ENCODE measurements at regions not wholly inside any gene's neighbourhood (a gene's known extent, or its start where the extent isn't known, plus 50 kb on each side); places are given as distances from the start of the nearest gene placed in this dataset.
"Not testable (repeated sequence)": the region's sequence is repeated elsewhere in the genome, so short reads cannot be mapped to it uniquely, and the experiment has no call there.

- no peak for DNase-seq
- Histone ChIP-seq H3K9me3 (ENCODE audit: control insufficient read depth, low read length) (no peaks in the 10 kb centered on the region), H3K4me1 (ENCODE audit: control insufficient read depth, insufficient read depth, low read length) (no peaks in the 10 kb centered on the region), H3K27ac (ENCODE audit: low read length) (no peak overlapping the region), H3K27me3 (ENCODE audit: control insufficient read depth, insufficient read depth) (no peaks in the 10 kb centered on the region), H3K4me3 (ENCODE audit: low read length) (no peak overlapping the region)
- no peak for ATAC-seq
- WGBS: 78% methylated on average over 4 of the region's 4 CpGs
- intact Hi-C loops (cut with DNase I): no loop called here
Measured at GRCh38 chr15:93779341-93779740, 452.0 kb upstream of the MCTP2 start.

GRCh38 chr15:93771196-93772030 is 459.9 kb upstream of the MCTP2 start:
- Histone ChIP-seq H3K4me1 (ENCODE audit: control insufficient read depth, insufficient read depth, low read length) (no peaks in the 10 kb centered on the region), H3K9me3 (ENCODE audit: control insufficient read depth, low read length) (no peaks in the 10 kb centered on the region), H3K27me3 (ENCODE audit: control insufficient read depth, insufficient read depth) (no peaks in the 10 kb centered on the region), H3K4me3 (ENCODE audit: low read length) (no peak overlapping the region), H3K27ac (ENCODE audit: low read length) (no peak overlapping the region)
- intact Hi-C loops (cut with DNase I): no loop called here
- ATAC-seq (no peak), DNase-seq (no peak)
- 75% methylated on average over 4 of the region's 4 CpGs for WGBS

- H3K4me3 ChIP-seq (ENCODE audit: low read length): no peak overlapping the region
- H3K27me3 ChIP-seq (ENCODE audit: control insufficient read depth, insufficient read depth): no peaks in the 10 kb centered on the region
- H3K4me1 ChIP-seq (ENCODE audit: control insufficient read depth, insufficient read depth, low read length): no peaks in the 10 kb centered on the region
- H3K27ac ChIP-seq (ENCODE audit: low read length): no peak overlapping the region
- DNase-seq: no peak
- no peaks in the 10 kb centered on the region for H3K9me3 ChIP-seq (ENCODE audit: control insufficient read depth, low read length)
- WGBS: 34% methylated on average over 1 of the region's 1 CpG
- intact Hi-C loops (cut with DNase I): no loop called here
- ATAC-seq: no peak
Measured at GRCh38 chr15:93770788-93771187, 460.6 kb upstream of the MCTP2 start.

- intact Hi-C loops (cut with DNase I): no loop called here
- Histone ChIP-seq H3K9me3 (ENCODE audit: control insufficient read depth, low read length) (no peaks in the 10 kb centered on the region), H3K27ac (ENCODE audit: low read length) (no peak overlapping the region), H3K4me3 (ENCODE audit: low read length) (no peak overlapping the region), H3K27me3 (ENCODE audit: control insufficient read depth, insufficient read depth) (no peaks in the 10 kb centered on the region), H3K4me1 (ENCODE audit: control insufficient read depth, insufficient read depth, low read length) (no peaks in the 10 kb centered on the region)
- WGBS: 81% methylated on average over 3 of the region's 3 CpGs
- DNase-seq (no peak), ATAC-seq (no peak)
Measured at GRCh38 chr15:93762036-93762435, 469.3 kb upstream of the MCTP2 start.

- Histone ChIP-seq H3K4me1 (ENCODE audit: control insufficient read depth, insufficient read depth, low read length) (no peaks in the 10 kb centered on the region), H3K27me3 (ENCODE audit: control insufficient read depth, insufficient read depth) (no peaks in the 10 kb centered on the region), H3K9me3 (ENCODE audit: control insufficient read depth, low read length) (no peaks in the 10 kb centered on the region), H3K27ac (ENCODE audit: low read length) (no peak overlapping the region), H3K4me3 (ENCODE audit: low read length) (no peak overlapping the region)
- intact Hi-C loops (cut with DNase I): no loop called here
- WGBS: 62% methylated on average over 3 of the region's 3 CpGs
- ATAC-seq: no peak
- DNase-seq: no peak
Measured at GRCh38 chr15:93759629-93760028, 471.7 kb upstream of the MCTP2 start.

DNA sequence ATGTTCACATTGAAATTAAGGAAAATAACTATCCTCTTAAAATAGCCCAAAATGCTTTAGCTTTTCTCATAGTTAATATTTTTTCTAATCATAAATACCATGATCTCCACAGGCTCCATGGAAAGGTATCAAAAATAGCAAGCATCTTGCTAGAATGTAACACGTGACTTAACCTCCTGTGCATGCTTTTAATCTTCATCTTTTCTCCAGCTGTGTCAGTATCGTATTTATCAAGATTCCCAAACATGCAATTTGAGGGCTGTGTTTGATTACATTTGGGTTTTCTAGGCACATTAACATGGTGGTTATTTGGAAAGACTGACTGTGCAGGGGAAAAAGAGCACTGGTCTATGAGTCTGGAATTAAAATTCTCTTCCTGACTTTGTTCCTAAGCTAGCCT is 472.5 kb upstream of the MCTP2 start:
- ATAC-seq (no peak), DNase-seq (no peak)
- no peak overlapping the region for H3K4me3 ChIP-seq (ENCODE audit: low read length)
- H3K4me1 ChIP-seq (ENCODE audit: control insufficient read depth, insufficient read depth, low read length): no peaks in the 10 kb centered on the region
- no peaks in the 10 kb centered on the region for H3K9me3 ChIP-seq (ENCODE audit: control insufficient read depth, low read length)
- intact Hi-C loops (cut with DNase I): no loop called here
- 61% methylated on average over 2 of the region's 2 CpGs for WGBS
- H3K27ac ChIP-seq (ENCODE audit: low read length): no peak overlapping the region
- H3K27me3 ChIP-seq (ENCODE audit: control insufficient read depth, insufficient read depth): no peaks in the 10 kb centered on the region

- intact Hi-C loops (cut with DNase I): no loop called here
- H3K27ac ChIP-seq (ENCODE audit: low read length): no peak overlapping the region
- no peak for ATAC-seq
- DNase-seq: no peak
- no peak overlapping the region for H3K4me3 ChIP-seq (ENCODE audit: low read length)
- H3K27me3 ChIP-seq (ENCODE audit: control insufficient read depth, insufficient read depth): no peaks in the 10 kb centered on the region
- no peaks in the 10 kb centered on the region for H3K4me1 ChIP-seq (ENCODE audit: control insufficient read depth, insufficient read depth, low read length)
- no peaks in the 10 kb centered on the region for H3K9me3 ChIP-seq (ENCODE audit: control insufficient read depth, low read length)
Measured at GRCh38 chr15:93748710-93749109, 482.7 kb upstream of the MCTP2 start.

DNA sequence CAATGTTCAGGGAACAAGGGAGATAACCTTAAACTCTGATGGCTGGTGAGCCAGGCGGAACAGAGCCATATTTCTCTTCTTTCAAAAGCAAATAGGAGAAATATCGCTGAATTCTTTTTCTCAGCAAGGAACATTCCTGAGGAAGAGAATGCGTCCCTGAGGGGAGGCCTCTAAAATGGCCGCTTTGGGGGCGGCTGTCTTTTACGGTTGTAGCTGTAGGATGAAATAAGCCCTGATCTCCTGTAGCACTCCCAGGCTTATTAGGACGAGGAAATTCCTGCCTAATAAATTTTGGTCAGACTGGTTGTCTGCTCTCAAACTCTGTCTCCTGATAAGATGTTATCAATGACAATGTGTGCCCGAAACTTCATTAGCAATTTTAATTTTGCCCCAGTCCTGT is 496.4 kb upstream of the MCTP2 start:
- DNase-seq; H3K27me3 ChIP-seq (ENCODE audit: control insufficient read depth, insufficient read depth); H3K4me3 ChIP-seq (ENCODE audit: low read length); ATAC-seq; H3K27ac ChIP-seq (ENCODE audit: low read length); H3K9me3 ChIP-seq (ENCODE audit: control insufficient read depth, low read length); H3K4me1 ChIP-seq (ENCODE audit: control insufficient read depth, insufficient read depth, low read length); intact Hi-C loops (cut with DNase I): not testable (repeated sequence)
- 90% methylated on average over 8 of the region's 8 CpGs for WGBS

DNA sequence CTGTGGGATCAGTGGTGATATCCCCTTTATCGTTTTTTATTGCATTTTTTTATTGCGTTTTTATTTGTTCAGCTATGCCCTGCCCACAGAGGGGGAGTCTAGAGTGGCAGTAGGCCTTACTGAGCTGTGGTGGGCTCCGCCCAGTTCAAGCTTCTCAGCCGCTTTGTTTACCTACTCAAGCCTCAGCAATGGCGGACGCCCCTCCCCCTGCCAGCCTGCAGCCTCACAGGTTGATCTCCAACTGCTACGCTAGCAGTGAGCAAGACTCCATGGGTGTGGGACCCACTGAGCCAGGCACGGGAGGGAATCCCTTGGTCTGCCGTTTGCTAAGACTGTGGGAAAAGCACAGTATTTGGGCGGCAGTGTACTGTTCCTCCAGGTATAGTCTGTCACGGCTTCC is 500.6 kb upstream of the MCTP2 start:
- WGBS: 84% methylated on average over 11 of the region's 11 CpGs
- intact Hi-C loops (cut with DNase I): no loop called here

GRCh38 chr15:93722165-93722564 is 509.2 kb upstream of the MCTP2 start:
- no peak for ATAC-seq

More for the DNA sequence above, 500.6 kb upstream of the MCTP2 start:
- Histone ChIP-seq H3K27me3 (ENCODE audit: control insufficient read depth, insufficient read depth) (no peaks in the 10 kb centered on the region), H3K27ac (ENCODE audit: low read length) (no peak overlapping the region), H3K9me3 (ENCODE audit: control insufficient read depth, low read length) (no peaks in the 10 kb centered on the region), H3K4me1 (ENCODE audit: control insufficient read depth, insufficient read depth, low read length) (no peaks in the 10 kb centered on the region), H3K4me3 (ENCODE audit: low read length) (no peak overlapping the region)
- no peak for ATAC-seq
- no peak for DNase-seq

DNA sequence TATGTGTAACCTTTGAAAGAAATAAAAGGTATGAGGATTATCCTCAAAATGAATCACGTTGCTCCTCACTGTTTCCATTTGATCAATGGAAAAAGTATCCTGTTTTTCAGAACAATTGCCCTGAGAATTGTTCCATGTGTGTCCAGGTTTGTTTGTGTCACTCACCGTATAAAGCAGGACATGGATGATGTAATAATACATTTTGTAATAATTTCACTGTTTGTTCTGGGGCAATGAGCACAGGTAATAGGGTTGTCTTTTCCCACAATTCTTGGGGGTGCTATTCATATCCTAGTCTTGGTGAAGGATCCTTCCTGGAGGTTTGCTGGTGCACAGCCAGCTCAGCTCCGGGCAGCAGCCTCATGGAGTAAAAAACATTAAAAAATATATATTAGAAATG is 510.8 kb upstream of the MCTP2 start:
- Histone ChIP-seq H3K27me3 (ENCODE audit: control insufficient read depth, insufficient read depth) (no peaks in the 10 kb centered on the region), H3K4me3 (ENCODE audit: low read length) (no peak overlapping the region), H3K4me1 (ENCODE audit: control insufficient read depth, insufficient read depth, low read length) (no peaks in the 10 kb centered on the region), H3K9me3 (ENCODE audit: control insufficient read depth, low read length) (no peaks in the 10 kb centered on the region), H3K27ac (ENCODE audit: low read length) (no peak overlapping the region)
- DNase-seq (no peak), ATAC-seq (no peak)
- intact Hi-C loops (cut with DNase I): no loop called here
- 73% methylated on average over 3 of the region's 3 CpGs for WGBS

More at GRCh38 chr15:93722165-93722564, 509.2 kb upstream of the MCTP2 start:
- no peak overlapping the region for H3K4me3 ChIP-seq (ENCODE audit: low read length)
- no peaks in the 10 kb centered on the region for H3K9me3 ChIP-seq (ENCODE audit: control insufficient read depth, low read length)
- DNase-seq: no peak
- H3K4me1 ChIP-seq (ENCODE audit: control insufficient read depth, insufficient read depth, low read length): no peaks in the 10 kb centered on the region
- H3K27ac ChIP-seq (ENCODE audit: low read length): no peak overlapping the region
- intact Hi-C loops (cut with DNase I): no loop called here
- no peaks in the 10 kb centered on the region for H3K27me3 ChIP-seq (ENCODE audit: control insufficient read depth, insufficient read depth)

GRCh38 chr15:93719921-93720351 is 511.4 kb upstream of the MCTP2 start:
- Histone ChIP-seq H3K4me3 (ENCODE audit: low read length) (no peak overlapping the region), H3K9me3 (ENCODE audit: control insufficient read depth, low read length) (no peaks in the 10 kb centered on the region), H3K27ac (ENCODE audit: low read length) (no peak overlapping the region), H3K4me1 (ENCODE audit: control insufficient read depth, insufficient read depth, low read length) (no peaks in the 10 kb centered on the region), H3K27me3 (ENCODE audit: control insufficient read depth, insufficient read depth) (no peaks in the 10 kb centered on the region)
- ATAC-seq: no peak
- no peak for DNase-seq
- WGBS: 87% methylated on average over 2 of the region's 2 CpGs
- intact Hi-C loops (cut with DNase I): no loop called here
